ENCODE measurements at regions not wholly inside any gene's neighbourhood (a gene's known extent, or its start where the extent isn't known, plus 50 kb on each side); places are given as distances from the start of the nearest gene placed in this dataset.

- Histone ChIP-seq H3K79me2 (no peaks in the 10 kb centered on the region), H3K4me3 (no peak overlapping the region), H3K9me3 (ENCODE audit: low read depth) (no peaks in the 10 kb centered on the region), H3K36me3 (replicated peaks; ENCODE audit: insufficient read depth, low read depth) (no peaks in the 10 kb centered on the region), H3K27me3 (peaks cover 8% of the 10 kb centered on the region), H3K9me2 (replicated peaks; ENCODE audit: insufficient read depth) (no peaks in the 10 kb centered on the region), H3K27ac (no peak overlapping the region), H3K4me2 (no peak overlapping the region), H2AFZ (no peak overlapping the region), H4K20me1 (ENCODE audit: insufficient read depth, poor library complexity, severe bottlenecking) (no peaks in the 10 kb centered on the region), H3K4me1 (ENCODE audit: insufficient read depth) (no peaks in the 10 kb centered on the region)
- TF ChIP-seq EZH2 (IDR thresholded peaks at IDR 0.05; ENCODE audit: borderline replicate concordance) (no peak), EZH2phosphoT487 (IDR thresholded peaks at IDR 0.05; ENCODE audit: low read depth, severe bottlenecking, unreplicated experiment) (no peak)
- TF ChIP-seq, protein P1, sequence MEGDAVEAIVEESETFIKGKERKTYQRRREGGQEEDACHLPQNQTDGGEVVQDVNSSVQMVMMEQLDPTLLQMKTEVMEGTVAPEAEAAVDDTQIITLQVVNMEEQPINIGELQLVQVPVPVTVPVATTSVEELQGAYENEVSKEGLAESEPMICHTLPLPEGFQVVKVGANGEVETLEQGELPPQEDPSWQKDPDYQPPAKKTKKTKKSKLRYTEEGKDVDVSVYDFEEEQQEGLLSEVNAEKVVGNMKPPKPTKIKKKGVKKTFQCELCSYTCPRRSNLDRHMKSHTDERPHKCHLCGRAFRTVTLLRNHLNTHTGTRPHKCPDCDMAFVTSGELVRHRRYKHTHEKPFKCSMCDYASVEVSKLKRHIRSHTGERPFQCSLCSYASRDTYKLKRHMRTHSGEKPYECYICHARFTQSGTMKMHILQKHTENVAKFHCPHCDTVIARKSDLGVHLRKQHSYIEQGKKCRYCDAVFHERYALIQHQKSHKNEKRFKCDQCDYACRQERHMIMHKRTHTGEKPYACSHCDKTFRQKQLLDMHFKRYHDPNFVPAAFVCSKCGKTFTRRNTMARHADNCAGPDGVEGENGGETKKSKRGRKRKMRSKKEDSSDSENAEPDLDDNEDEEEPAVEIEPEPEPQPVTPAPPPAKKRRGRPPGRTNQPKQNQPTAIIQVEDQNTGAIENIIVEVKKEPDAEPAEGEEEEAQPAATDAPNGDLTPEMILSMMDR (IDR thresholded peaks at IDR 0.05; ENCODE audit: poor library complexity), result no peak
- 91% methylated on average over 31 of the region's 31 CpGs for WGBS (ENCODE audit: low lambda C conversion rate, missing lambda C conversion rate)
- no peak for DNase-seq (ENCODE audit: low spot score)
Observed at GRCh38 chr16:89033796-89034572, 57.0 kb upstream of the CBFA2T3 start.

DNA sequence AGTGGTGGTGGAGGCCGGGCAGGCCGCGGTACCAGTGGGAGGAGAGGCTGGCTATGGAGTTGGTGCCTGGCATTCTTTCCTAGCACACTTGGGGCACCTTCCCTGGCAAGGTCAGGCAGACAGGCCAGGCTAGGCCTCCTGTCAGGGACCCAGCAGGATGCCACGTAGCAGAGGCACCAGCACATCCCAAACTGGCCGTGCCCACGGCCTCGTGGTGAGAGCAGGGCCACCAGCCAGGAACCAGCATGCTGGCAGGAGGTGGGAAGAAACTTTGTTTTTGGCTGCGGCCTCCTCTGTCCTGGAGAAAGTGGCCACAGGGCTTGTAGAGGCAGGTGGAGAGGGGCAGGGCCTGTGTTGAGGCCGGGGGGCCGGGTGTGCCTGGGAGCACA lies 57.6 kb upstream of the CBFA2T3 start:
- TF ChIP-seq EZH2 (IDR thresholded peaks at IDR 0.05; ENCODE audit: borderline replicate concordance), result no peak
- TF ChIP-seq, protein P1 (IDR thresholded peaks at IDR 0.05; ENCODE audit: poor library complexity), result no peak
- no peak for TF ChIP-seq EZH2phosphoT487 (IDR thresholded peaks at IDR 0.05; ENCODE audit: low read depth, severe bottlenecking, unreplicated experiment)
- H3K4me1 ChIP-seq (ENCODE audit: insufficient read depth), result no peaks in the 10 kb centered on the region
- H3K27ac ChIP-seq, result no peak overlapping the region
- no peaks in the 10 kb centered on the region for H3K79me2 ChIP-seq
- H3K27me3 ChIP-seq, result peaks cover 8% of the 10 kb centered on the region
- no peaks in the 10 kb centered on the region for H3K9me2 ChIP-seq (replicated peaks; ENCODE audit: insufficient read depth)
- H4K20me1 ChIP-seq (ENCODE audit: insufficient read depth, poor library complexity, severe bottlenecking), result no peaks in the 10 kb centered on the region
- no peaks in the 10 kb centered on the region for H3K9me3 ChIP-seq (ENCODE audit: low read depth)
- 76% methylated on average over 8 of the region's 10 CpGs for WGBS (ENCODE audit: low lambda C conversion rate, missing lambda C conversion rate)
- DNase-seq (ENCODE audit: low spot score), result no peak
- no peak overlapping the region for H2AFZ ChIP-seq
- no peak overlapping the region for H3K4me3 ChIP-seq
- no peaks in the 10 kb centered on the region for H3K36me3 ChIP-seq (replicated peaks; ENCODE audit: insufficient read depth, low read depth)
- H3K4me2 ChIP-seq, result no peak overlapping the region

DNA sequence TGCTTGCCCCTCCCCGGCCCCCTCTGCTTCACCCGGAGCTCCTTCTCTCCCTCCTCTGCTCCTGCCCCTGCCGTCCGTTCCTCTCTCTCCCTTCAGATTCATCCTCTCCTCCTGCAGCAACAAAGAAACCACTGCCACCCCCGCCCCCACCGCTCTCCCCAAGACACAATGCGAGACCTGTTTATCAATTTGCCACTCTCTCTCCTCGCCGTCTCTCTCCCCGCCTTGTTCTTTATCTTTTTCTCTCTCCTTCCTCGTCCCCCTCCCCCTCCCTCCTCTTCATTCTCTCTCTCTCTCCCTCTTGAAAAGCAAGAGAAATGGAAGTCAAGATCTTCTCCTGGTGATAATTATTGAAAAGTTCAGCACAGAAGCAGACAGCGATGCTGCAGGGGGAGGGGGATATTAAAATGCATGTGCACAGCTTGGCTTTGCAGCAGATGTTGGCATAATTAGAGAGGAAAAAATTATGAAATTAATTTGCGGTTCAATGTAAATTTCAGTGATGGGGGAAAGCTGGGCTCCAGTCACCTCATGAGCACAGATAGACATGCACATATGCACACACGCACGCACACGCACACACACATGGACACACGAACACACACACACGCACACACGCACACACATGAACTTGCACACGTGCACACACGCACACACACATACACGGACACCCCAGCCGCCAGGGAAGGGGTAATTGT lies 58.1 kb upstream of the CBFA2T3 start:
- H3K27ac ChIP-seq, result no peak overlapping the region
- H3K36me3 ChIP-seq (replicated peaks; ENCODE audit: insufficient read depth, low read depth), result no peaks in the 10 kb centered on the region
- H3K27me3 ChIP-seq, result peaks cover 8% of the 10 kb centered on the region
- H3K79me2 ChIP-seq, result no peaks in the 10 kb centered on the region
- no peak overlapping the region for H3K4me3 ChIP-seq
- TF ChIP-seq EZH2phosphoT487 (IDR thresholded peaks at IDR 0.05; ENCODE audit: low read depth, severe bottlenecking, unreplicated experiment) (no peak), EZH2 (IDR thresholded peaks at IDR 0.05; ENCODE audit: borderline replicate concordance) (no peak)
- TF ChIP-seq, protein P1 (IDR thresholded peaks at IDR 0.05; ENCODE audit: poor library complexity), result no peak
- DNase-seq (ENCODE audit: low spot score), result no peak
- H3K9me2 ChIP-seq (replicated peaks; ENCODE audit: insufficient read depth), result no peaks in the 10 kb centered on the region
- H2AFZ ChIP-seq, result no peak overlapping the region
- no peak overlapping the region for H3K4me2 ChIP-seq
- H3K9me3 ChIP-seq (ENCODE audit: low read depth), result no peaks in the 10 kb centered on the region
- no peaks in the 10 kb centered on the region for H3K4me1 ChIP-seq (ENCODE audit: insufficient read depth)
- 80% methylated on average over 13 of the region's 23 CpGs for WGBS (ENCODE audit: low lambda C conversion rate, missing lambda C conversion rate)
- no peaks in the 10 kb centered on the region for H4K20me1 ChIP-seq (ENCODE audit: insufficient read depth, poor library complexity, severe bottlenecking)
